HEK293T (cell line): ENCODE measurements at regions not wholly inside any gene's neighbourhood (a gene's known extent, or its start where the extent isn't known, plus 50 kb on each side); places are given as distances from the start of the nearest gene placed in this dataset.

Source experiments
- CTCF ChIA-PET: fragments of 350-600 bp; formaldehyde crosslinking; extraction: SDS; loops from one replicate; lab custom pipeline; 2021; ENCODE audit warnings: antibody characterized with exemption, inconsistent platforms; lab: Yijun Ruan, JAX
- POLR2A ChIA-PET: fragments of 350-600 bp; formaldehyde crosslinking; extraction: SDS; loops from one replicate; lab custom pipeline; 2020; ENCODE audit warnings: antibody characterized with exemption, inconsistent platforms; lab: Yijun Ruan, JAX
- DNase-seq: peaks from one replicate; pipeline ENCODE4 v3.0.0; 2012; ENCODE audit warnings: mixed read lengths; ENCODE audit errors: extremely low spot score
- ARNT ChIP-seq: fragments of 450-650 bp; IDR thresholded peaks from 2 replicates; pipeline ENCODE4 v1.6.1; 2017; ENCODE audit warnings: mild to moderate bottlenecking
- BHLHE40 ChIP-seq: fragments of 450-650 bp; IDR thresholded peaks from 2 replicates; pipeline ENCODE4 v1.6.1; 2016; ENCODE audit warnings: mild to moderate bottlenecking, moderate library complexity, borderline replicate concordance
- CTBP1 ChIP-seq: fragments of 450-650 bp; IDR thresholded peaks from 2 replicates; pipeline ENCODE4 v1.6.1; 2016; ENCODE audit warnings: borderline replicate concordance
- ELF4 ChIP-seq: fragments of 450-650 bp; IDR thresholded peaks from 2 replicates; pipeline ENCODE4 v1.6.1; 2017; ENCODE audit warnings: antibody characterized with exemption
- FOXA1 ChIP-seq: fragments of 450-650 bp; IDR thresholded peaks from 2 replicates; pipeline ENCODE4 v1.6.1; 2016; ENCODE audit warnings: mild to moderate bottlenecking
- FOXK2 ChIP-seq: fragments of 450-650 bp; IDR thresholded peaks from 2 replicates; pipeline ENCODE4 v1.6.1; 2016; ENCODE audit warnings: mild to moderate bottlenecking
- FOXM1 ChIP-seq: fragments of 450-650 bp; IDR thresholded peaks from 2 replicates; pipeline ENCODE4 v1.6.1; 2017; ENCODE audit warnings: mild to moderate bottlenecking, borderline replicate concordance
- HDGF ChIP-seq: fragments of 450-650 bp; IDR thresholded peaks from 2 replicates; pipeline ENCODE4 v1.6.1; 2017; ENCODE audit warnings: antibody characterized with exemption, borderline replicate concordance
- L3MBTL2 ChIP-seq: fragments of 450-650 bp; conservative IDR thresholded peaks from 2 replicates; pipeline ENCODE4 v1.6.1; 2016; ENCODE audit warnings: mild to moderate bottlenecking
- LEF1 ChIP-seq: fragments of 450-650 bp; IDR thresholded peaks from 2 replicates; pipeline ENCODE4 v1.6.1; 2017; ENCODE audit warnings: mild to moderate bottlenecking, borderline replicate concordance
- NFRKB ChIP-seq: fragments of 450-650 bp; IDR thresholded peaks from 2 replicates; pipeline ENCODE4 v1.6.1; 2016; ENCODE audit warnings: mild to moderate bottlenecking, moderate library complexity
- PKNOX1 ChIP-seq: fragments of 450-650 bp; IDR thresholded peaks from 2 replicates; pipeline ENCODE4 v1.6.1; 2016
- SP1 ChIP-seq: fragments of 450-650 bp; IDR thresholded peaks from 2 replicates; pipeline ENCODE4 v1.6.1; 2017
- SUZ12 ChIP-seq: fragments of 450-650 bp; IDR thresholded peaks from 2 replicates; pipeline ENCODE4 v1.6.1; 2016; ENCODE audit warnings: mild to moderate bottlenecking
- TARDBP ChIP-seq: fragments of 450-650 bp; IDR thresholded peaks from 2 replicates; pipeline ENCODE4 v1.6.1; 2016
- ZNF384 ChIP-seq: fragments of 450-650 bp; IDR thresholded peaks from 2 replicates; pipeline ENCODE4 v1.6.1; 2016

GRCh38 chr13:109657395-109657794 is 129.0 kb downstream of the IRS2 start:
- ChIA-PET CTCF (no interaction called here), POLR2A (no interaction called here)
- TF ChIP-seq PKNOX1 (no peak), BHLHE40 (no peak), NFRKB (no peak), LEF1 (no peak), CTBP1 (no peak), ELF4 (no peak), FOXA1 (no peak), L3MBTL2 (no peak), ZNF384 (no peak), ARNT (no peak), HDGF (no peak), FOXM1 (no peak), FOXK2 (no peak)
- DNase-seq = no peak

GRCh38 chr13:109656206-109656605 is 130.2 kb downstream of the IRS2 start:
- POLR2A ChIA-PET = no interaction called here
- CTCF ChIA-PET = no interaction called here
- TF ChIP-seq PKNOX1 = no peak
- no peak for DNase-seq

- ChIA-PET POLR2A (no interaction called here), CTCF (no interaction called here)
- TF ChIP-seq FOXA1 = no peak
- no peak for DNase-seq
Observed at GRCh38 chr13:109655611-109656010, 130.8 kb downstream of the IRS2 start.

- POLR2A ChIA-PET = no interaction called here
Observed at GRCh38 chr13:109655206-109655600, 131.2 kb downstream of the IRS2 start.

GRCh38 chr13:109654341-109655205 is 131.8 kb downstream of the IRS2 start:
- TF ChIP-seq HDGF = no peak
- no peak for TF ChIP-seq FOXM1
- TF ChIP-seq ARNT = no peak
- TF ChIP-seq BHLHE40 = no peak
- TF ChIP-seq ZNF384 = no peak
- no peak for TF ChIP-seq SP1
- TF ChIP-seq ELF4 = no peak
- TF ChIP-seq L3MBTL2 = no peak
- no peak for TF ChIP-seq PKNOX1
- no peak for TF ChIP-seq LEF1
- no peak for TF ChIP-seq NFRKB
- TF ChIP-seq FOXK2 = no peak
- TF ChIP-seq CTBP1 = no peak
- no peak for TF ChIP-seq TARDBP
- TF ChIP-seq SUZ12 = no peak
- TF ChIP-seq FOXA1 = no peak
- CTCF ChIA-PET = no interaction called here
- POLR2A ChIA-PET = no interaction called here

More at GRCh38 chr13:109655206-109655600, 131.2 kb downstream of the IRS2 start:
- CTCF ChIA-PET = no interaction called here
- DNase-seq = no peak
- TF ChIP-seq HDGF (no peak), PKNOX1 (no peak), FOXK2 (no peak), NFRKB (no peak)

GRCh38 chr13:109652531-109652930 is 133.9 kb downstream of the IRS2 start:
- DNase-seq = no peak
- ChIA-PET CTCF (no interaction called here), POLR2A (no interaction called here)

More at GRCh38 chr13:109654341-109655205, 131.8 kb downstream of the IRS2 start:
- DNase-seq = no peak

More at GRCh38 chr13:109652531-109652930, 133.9 kb downstream of the IRS2 start:
- TF ChIP-seq BHLHE40 = no peak
- no peak for TF ChIP-seq HDGF
- TF ChIP-seq FOXA1 = no peak
- TF ChIP-seq FOXM1 = no peak
- no peak for TF ChIP-seq FOXK2
- no peak for TF ChIP-seq ELF4
- no peak for TF ChIP-seq SP1
- no peak for TF ChIP-seq L3MBTL2
- no peak for TF ChIP-seq ZNF384
